Left lung (tissue), 4 donors: ENCODE measurements at regions not wholly inside any gene's neighbourhood (a gene's known extent, or its start where the extent isn't known, plus 50 kb on each side); places are given as distances from the start of the nearest gene placed in this dataset.

Source experiments
- ATAC-seq: fragments of 200-7000 bp; cut with Tn5 transposase; one replicate; pipeline ENCODE4 v1.9.1; 2020; ENCODE audit warnings: moderate library complexity
- DNase-seq, 4 donors: peaks; one replicate each; pipeline ENCODE4 v3.0.0-alpha.2; 2013 to 2020
- H3K27ac ChIP-seq, 2 donors: fragments of 200-600 bp; sonication (generic) in 1 of 2; one replicate each; pipeline versions ENCODE4 v1.5.0 to v1.8.0; 2020 to 2021
- H3K27me3 ChIP-seq, 2 donors: fragments of 200-600 bp; sonication (generic) in 1 of 2; one replicate each; pipeline versions ENCODE4 v1.5.0 to v1.8.0; 2020 to 2021
- H3K36me3 ChIP-seq, 2 donors: fragments of 200-600 bp; sonication (generic) in 1 of 2; one replicate each; pipeline versions ENCODE4 v1.5.0 to v1.8.0; 2020 to 2021
- H3K4me1 ChIP-seq, 2 donors: fragments of 200-600 bp; one replicate each; pipeline ENCODE4 v1.8.0; 2021
- H3K4me3 ChIP-seq, 2 donors: fragments of 200-600 bp; sonication (generic) in 1 of 2; one replicate each; pipeline versions ENCODE4 v1.5.0 to v1.8.0; 2020 to 2021; ENCODE audit warnings: mild to moderate bottlenecking in 1 of 2
- H3K9me3 ChIP-seq, 2 donors: fragments of 200-600 bp; sonication (generic) in 1 of 2; one replicate each; pipeline versions ENCODE4 v1.5.0 to v1.8.0; 2020 to 2021
- CTCF ChIP-seq, 2 donors: fragments of 200-600 bp; sonication (generic) in 1 of 2; IDR thresholded peaks; one replicate each; pipeline versions ENCODE4 v1.5.0 to v1.8.0; 2021; ENCODE audit warnings: antibody characterized with exemption in 2 of 2
- intact Hi-C, 2 donors: fragments of 100-400 bp; cut with DNase I; formaldehyde crosslinking; loops; one replicate each; pipeline versions ENCODE4 v1.11.2 to v1.14.2; 2022
- donor health status: DM: no; HTN: yes; CAD: no.
- donor health status: DM: no; HTN: no; CAD: no.

GRCh38 chr13:22108979-22109378, 438.1 kb downstream of the FGF9 start:
- peak in 1 of 4 donors; percentile 70 for DNase-seq
- intact Hi-C loops = no loop called here

GRCh38 chr13:22110368-22110767, 439.5 kb downstream of the FGF9 start:
- intact Hi-C loops = no loop called here
- Histone ChIP-seq H3K27me3 (no peaks in the 10 kb centered on the region), H3K9me3 (no peaks in the 10 kb centered on the region), H3K4me1 (peaks cover 11 to 16% of the 10 kb centered on the region in 2 donors), H3K27ac (no peak overlapping the region), H3K4me3 (no peak overlapping the region), H3K36me3 (no peaks in the 10 kb centered on the region)
- no peak for DNase-seq
- no peak for TF ChIP-seq CTCF (IDR thresholded peaks at IDR 0.05)
- no peak for ATAC-seq

More at GRCh38 chr13:22108979-22109378, 438.1 kb downstream of the FGF9 start:
- no peak for ATAC-seq
- Histone ChIP-seq H3K27ac (no peak overlapping the region), H3K4me1 (peaks cover 11 to 16% of the 10 kb centered on the region in 2 donors), H3K36me3 (no peaks in the 10 kb centered on the region), H3K9me3 (no peaks in the 10 kb centered on the region), H3K27me3 (no peaks in the 10 kb centered on the region), H3K4me3 (no peak overlapping the region)
- no peak for TF ChIP-seq CTCF (IDR thresholded peaks at IDR 0.05)

GRCh38 chr13:22111152-22111783, 440.4 kb downstream of the FGF9 start:
- no peaks in the 10 kb centered on the region for H3K9me3 ChIP-seq
- ATAC-seq (no peak), DNase-seq (no peak)
- intact Hi-C loops = no loop called here
- no peak overlapping the region for H3K27ac ChIP-seq
- no peak for TF ChIP-seq CTCF (IDR thresholded peaks at IDR 0.05)
- peaks cover 11 to 16% of the 10 kb centered on the region in 2 donors for H3K4me1 ChIP-seq
- no peaks in the 10 kb centered on the region for H3K27me3 ChIP-seq
- H3K4me3 ChIP-seq = no peak overlapping the region
- H3K36me3 ChIP-seq = no peaks in the 10 kb centered on the region

- no peak for TF ChIP-seq CTCF (IDR thresholded peaks at IDR 0.05)
- Histone ChIP-seq H3K4me1 (peaks cover 11 to 16% of the 10 kb centered on the region in 2 donors), H3K9me3 (no peaks in the 10 kb centered on the region), H3K27ac (no peak overlapping the region), H3K4me3 (no peak overlapping the region), H3K36me3 (no peaks in the 10 kb centered on the region), H3K27me3 (no peaks in the 10 kb centered on the region)
- DNase-seq (no peak), ATAC-seq (no peak)
- intact Hi-C loops = no loop called here
These were observed 441.1 kb downstream of the FGF9 start for GRCh38 chr13:22111961-22112360.

- Histone ChIP-seq H3K9me3 (no peaks in the 10 kb centered on the region), H3K4me3 (no peak overlapping the region), H3K4me1 (peaks cover 5 to 11% of the 10 kb centered on the region in 2 donors), H3K36me3 (no peaks in the 10 kb centered on the region), H3K27ac (no peak overlapping the region), H3K27me3 (no peaks in the 10 kb centered on the region)
- ATAC-seq (no peak), DNase-seq (no peak)
- intact Hi-C loops = no loop called here
- TF ChIP-seq CTCF (IDR thresholded peaks at IDR 0.05) = no peak
These were observed 442.3 kb downstream of the FGF9 start for GRCh38 chr13:22112956-22113745.
